Left ventricle myocardium inferior (tissue), 1 donor: ENCODE measurements at regions not wholly inside any gene's neighbourhood (a gene's known extent, or its start where the extent isn't known, plus 50 kb on each side); places are given as distances from the start of the nearest gene placed in this dataset.

Source experiments
- DNase-seq: peaks from one replicate; pipeline ENCODE4 v3.0.0-alpha.2; 2020
- H3K27ac ChIP-seq: fragments of 200-600 bp; replicated peaks from 2 replicates; pipeline ENCODE4 v1.8.0; 2021
- H3K27me3 ChIP-seq: fragments of 200-600 bp; 2 replicates; pipeline ENCODE4 v1.8.0; 2021; ENCODE audit warnings: low read depth
- H3K36me3 ChIP-seq: fragments of 200-600 bp; 2 replicates; pipeline ENCODE4 v1.8.0; 2021
- H3K4me1 ChIP-seq: fragments of 200-600 bp; 2 replicates; pipeline ENCODE4 v1.8.0; 2021
- H3K4me3 ChIP-seq: fragments of 200-600 bp; 2 replicates; pipeline ENCODE4 v1.8.0; 2021; ENCODE audit warnings: mild to moderate bottlenecking, moderate library complexity
- H3K9me3 ChIP-seq: fragments of 200-600 bp; replicated peaks from 2 replicates; pipeline ENCODE4 v1.8.0; 2021
- CTCF ChIP-seq: fragments of 200-600 bp; IDR thresholded peaks from 2 replicates; pipeline ENCODE4 v1.8.0; 2021; ENCODE audit warnings: antibody characterized with exemption, mild to moderate bottlenecking, borderline replicate concordance
- intact Hi-C: fragments of 100-400 bp; cut with micrococcal nuclease; formaldehyde crosslinking; loops from one replicate; pipeline ENCODE4 v1.11.0; 2022
- donor health status: DM: no; HTN: yes; CAD: no; lungs with severe emphysema.

- intact Hi-C loops, result no loop called here
- Histone ChIP-seq H3K4me3 (no peak overlapping the region), H3K36me3 (no peaks in the 10 kb centered on the region), H3K4me1 (no peaks in the 10 kb centered on the region), H3K27me3 (no peaks in the 10 kb centered on the region), H3K27ac (no peak overlapping the region), H3K9me3 (no peaks in the 10 kb centered on the region)
- no peak for TF ChIP-seq CTCF
- no peak for DNase-seq
Observed at GRCh38 chr18:60976976-60977375, 356.3 kb upstream of the CDH20 start.

GRCh38 chr18:60978338-60978737 is 354.9 kb upstream of the CDH20 start:
- DNase-seq, result no peak
- H3K36me3 ChIP-seq, result no peaks in the 10 kb centered on the region
- H3K9me3 ChIP-seq, result no peaks in the 10 kb centered on the region
- no peak overlapping the region for H3K4me3 ChIP-seq
- no peak for TF ChIP-seq CTCF
- H3K27me3 ChIP-seq, result no peaks in the 10 kb centered on the region
- intact Hi-C loops, result no loop called here
- no peak overlapping the region for H3K27ac ChIP-seq
- H3K4me1 ChIP-seq, result no peaks in the 10 kb centered on the region

GRCh38 chr18:60980422-60981005 is 352.7 kb upstream of the CDH20 start:
- H3K36me3 ChIP-seq, result no peaks in the 10 kb centered on the region
- H3K27me3 ChIP-seq, result no peaks in the 10 kb centered on the region
- no peak overlapping the region for H3K27ac ChIP-seq
- no peaks in the 10 kb centered on the region for H3K4me1 ChIP-seq
- intact Hi-C loops, result no loop called here
- H3K9me3 ChIP-seq, result no peaks in the 10 kb centered on the region
- no peak overlapping the region for H3K4me3 ChIP-seq
- TF ChIP-seq CTCF, result no peak
- no peak for DNase-seq

GRCh38 chr18:60981682-60982328 is 351.4 kb upstream of the CDH20 start:
- no peak for TF ChIP-seq CTCF
- H3K9me3 ChIP-seq, result no peaks in the 10 kb centered on the region
- DNase-seq, result no peak
- intact Hi-C loops, result no loop called here
- H3K4me1 ChIP-seq, result no peaks in the 10 kb centered on the region
- no peak overlapping the region for H3K27ac ChIP-seq
- H3K36me3 ChIP-seq, result no peaks in the 10 kb centered on the region
- no peak overlapping the region for H3K4me3 ChIP-seq
- H3K27me3 ChIP-seq, result no peaks in the 10 kb centered on the region

GRCh38 chr18:60982329-60982695 is 350.9 kb upstream of the CDH20 start:
- Histone ChIP-seq H3K4me1 (no peaks in the 10 kb centered on the region), H3K27me3 (no peaks in the 10 kb centered on the region), H3K27ac (no peak overlapping the region), H3K4me3 (no peak overlapping the region), H3K9me3 (no peaks in the 10 kb centered on the region), H3K36me3 (no peaks in the 10 kb centered on the region)
- no peak for DNase-seq
- no peak for TF ChIP-seq CTCF
- intact Hi-C loops, result no loop called here
